HTR-8/SVneo (cell line): ENCODE measurements at regions not wholly inside any gene's neighbourhood (a gene's known extent, or its start where the extent isn't known, plus 50 kb on each side); places are given as distances from the start of the nearest gene placed in this dataset.
"Not testable (repeated sequence)": the region's sequence is repeated elsewhere in the genome, so short reads cannot be mapped to it uniquely, and the experiment has no call there.

ENCODE experiments used
- DNase-seq: peaks from one replicate; pipeline ENCODE4 v3.0.0; 2011; ENCODE audit warnings: low spot score, mixed read lengths; ENCODE audit not compliant: insufficient read length
- FAIRE-seq: peaks from 2 replicates; lab custom pipeline; 2011; peaks lifted over from hg19 to GRCh38; lab: Jason Lieb, UNC

DNA sequence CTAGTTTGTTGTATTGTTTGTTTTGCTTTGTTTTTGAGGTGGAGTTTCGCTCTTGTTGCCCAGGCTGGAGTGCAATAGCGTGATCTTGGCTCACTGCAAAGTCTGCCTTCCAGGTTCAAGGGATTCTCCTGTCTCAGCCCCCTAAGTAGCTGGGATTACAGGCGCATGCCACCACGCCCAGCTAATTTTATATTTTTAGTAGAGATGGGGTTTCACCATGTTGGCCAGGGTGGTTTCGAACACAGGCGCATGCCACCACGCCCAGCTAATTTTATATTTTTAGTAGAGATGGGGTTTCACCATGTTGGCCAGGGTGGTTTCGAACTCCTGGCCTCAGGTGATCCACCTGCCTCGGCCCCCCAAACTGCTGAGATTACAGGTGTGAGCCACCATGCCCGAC is 85.4 kb upstream of the SGK1 start:
- not testable (repeated sequence) for FAIRE-seq, DNase-seq

DNA sequence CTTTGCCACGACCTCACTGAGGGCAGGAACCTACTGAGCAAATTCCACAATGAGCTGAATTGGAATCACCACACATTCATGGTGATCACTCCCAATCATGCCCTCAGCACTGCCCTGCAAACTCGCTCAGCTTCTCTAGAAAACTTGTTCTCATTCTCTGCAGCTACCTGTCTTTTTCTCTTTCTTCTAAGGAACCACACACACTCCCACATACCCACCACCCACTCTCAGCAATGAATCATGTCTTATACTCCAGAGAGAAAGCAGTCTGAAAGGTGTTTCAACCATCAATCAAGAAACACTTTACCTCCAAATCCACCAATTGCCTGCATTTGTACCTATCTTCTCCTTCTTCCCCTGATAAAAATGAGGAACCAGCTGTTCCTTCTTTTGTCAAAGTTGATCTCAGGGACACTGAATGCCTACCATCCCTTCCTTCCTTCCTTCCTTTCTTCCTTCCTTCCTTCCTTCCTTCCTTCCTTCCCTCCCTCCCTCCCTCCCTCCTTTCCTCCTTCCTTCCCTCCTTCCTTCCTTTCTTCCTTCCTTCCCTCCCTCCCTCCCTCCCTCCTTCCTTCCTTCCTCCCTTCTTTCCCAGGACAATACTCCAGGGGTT is 84.6 kb upstream of the SGK1 start:
- no peak for DNase-seq
- no peak for FAIRE-seq

DNA sequence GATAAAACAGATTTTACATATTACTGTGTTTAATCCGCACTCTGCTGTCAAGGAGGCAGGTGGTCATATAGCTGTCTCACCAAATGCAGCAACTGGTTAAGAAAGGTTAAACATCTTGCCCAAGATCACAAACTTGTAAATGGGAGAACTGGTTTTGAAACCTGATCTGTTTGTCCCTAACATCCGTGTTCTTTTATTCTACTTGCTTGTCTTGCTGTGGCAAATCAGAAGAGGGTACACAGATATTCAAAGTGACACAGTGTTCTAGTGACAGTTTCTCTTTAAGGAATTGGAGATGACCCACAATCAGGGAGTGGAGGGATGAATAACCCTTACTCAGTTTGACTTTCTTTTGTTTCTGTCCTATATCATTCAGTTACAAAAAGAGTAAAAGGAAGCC is 83.0 kb upstream of the SGK1 start:
- no peak for DNase-seq
- no peak for FAIRE-seq

DNA sequence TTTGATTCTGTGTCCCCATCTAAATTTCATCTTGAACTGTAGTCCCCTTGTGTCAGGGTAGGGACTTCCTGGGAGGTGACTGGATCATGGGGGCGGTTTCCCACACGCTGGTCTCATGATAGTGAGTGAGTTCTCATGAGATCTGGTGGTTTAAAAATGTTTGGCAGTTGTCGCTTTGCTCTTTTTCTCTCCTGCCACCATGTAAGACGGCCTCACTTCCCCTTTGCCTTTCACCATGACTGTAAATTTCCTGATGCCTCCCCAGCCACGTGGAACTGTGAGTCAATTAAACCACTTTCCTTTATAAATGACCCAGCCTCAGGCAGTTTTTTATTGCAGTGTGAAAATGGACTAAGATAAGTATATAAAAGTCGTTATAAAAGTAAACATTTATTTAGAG is 80.5 kb upstream of the SGK1 start:
- FAIRE-seq (no peak), DNase-seq (no peak)

DNA sequence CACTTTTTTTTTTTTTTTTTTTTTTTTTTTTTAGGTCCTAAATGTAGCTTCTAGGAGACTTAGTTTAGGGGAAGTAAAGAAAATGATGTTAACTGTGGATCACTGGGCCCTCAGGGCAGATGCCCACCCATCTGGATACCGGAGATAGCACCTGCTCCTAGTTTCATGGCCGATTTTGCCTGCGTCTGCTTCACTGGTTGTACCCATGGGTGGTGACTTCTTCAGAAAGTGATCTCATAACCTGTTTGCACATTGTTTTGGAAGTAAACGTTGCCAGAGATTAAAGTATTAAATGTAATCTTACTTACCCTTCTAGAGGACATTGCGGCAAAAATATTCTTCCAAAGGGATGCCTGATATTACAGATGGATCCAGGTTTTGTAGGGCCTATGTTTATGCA is 79.8 kb upstream of the SGK1 start:
- DNase-seq (no peak), FAIRE-seq (no peak)

DNA sequence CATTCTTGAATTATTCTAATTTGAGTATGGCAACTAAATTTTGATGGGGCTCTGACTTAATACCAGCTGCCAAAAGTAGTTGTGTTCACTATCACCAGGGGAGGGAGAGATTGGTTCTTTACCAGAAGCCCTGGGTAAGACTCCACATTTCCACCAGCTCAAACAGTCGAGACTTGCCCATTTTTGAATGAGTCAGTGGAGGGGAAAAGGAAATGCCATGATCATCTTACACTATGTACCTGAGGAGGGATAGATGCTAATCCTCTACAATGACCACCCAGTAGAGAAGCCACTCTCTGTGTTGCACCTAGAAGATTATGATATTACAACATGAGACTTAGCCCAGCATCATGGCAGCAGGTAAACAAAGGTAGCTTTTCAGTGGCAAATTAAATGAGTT is 77.0 kb upstream of the SGK1 start:
- no peak for DNase-seq
- FAIRE-seq, result no peak

DNA sequence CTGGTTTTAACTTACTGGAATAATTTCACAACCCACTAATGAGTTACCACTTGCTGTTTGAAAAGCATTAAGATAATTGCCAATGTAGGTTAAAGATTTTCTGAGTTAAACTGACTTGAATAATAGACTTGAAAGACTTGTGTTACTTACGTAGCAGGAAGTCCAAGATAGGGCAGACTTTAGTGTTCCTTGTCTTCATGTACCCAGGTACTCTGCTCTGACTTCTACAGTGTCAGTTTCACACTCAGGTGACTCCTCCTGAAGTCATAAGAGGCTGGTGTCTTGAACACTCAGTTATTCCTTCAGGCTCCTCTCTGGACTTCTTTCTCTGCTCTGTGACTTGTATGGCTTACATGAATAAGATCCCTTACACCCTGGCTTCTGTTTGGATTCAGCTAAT is 76.3 kb upstream of the SGK1 start:
- DNase-seq (no peak), FAIRE-seq (no peak)

DNA sequence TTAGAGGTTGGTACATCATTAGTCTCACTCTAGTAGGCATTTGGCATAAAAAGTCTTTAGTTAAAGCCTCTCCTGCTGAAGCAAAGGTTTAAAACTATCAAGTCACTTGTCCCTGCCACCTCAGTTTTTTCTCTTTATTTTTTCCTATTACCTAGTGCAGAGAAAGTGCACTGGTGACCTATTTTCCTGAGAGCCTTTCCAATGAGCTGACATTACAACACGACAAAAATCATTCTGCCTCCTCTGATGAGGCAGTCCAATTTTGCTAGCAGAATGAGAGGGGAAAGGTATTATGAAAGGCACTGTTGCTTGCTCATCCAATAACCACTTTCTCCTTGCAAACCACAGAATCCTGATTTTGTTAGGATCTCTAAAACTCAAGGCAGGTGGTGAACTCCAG is 73.3 kb upstream of the SGK1 start:
- DNase-seq (no peak), FAIRE-seq (no peak)

DNA sequence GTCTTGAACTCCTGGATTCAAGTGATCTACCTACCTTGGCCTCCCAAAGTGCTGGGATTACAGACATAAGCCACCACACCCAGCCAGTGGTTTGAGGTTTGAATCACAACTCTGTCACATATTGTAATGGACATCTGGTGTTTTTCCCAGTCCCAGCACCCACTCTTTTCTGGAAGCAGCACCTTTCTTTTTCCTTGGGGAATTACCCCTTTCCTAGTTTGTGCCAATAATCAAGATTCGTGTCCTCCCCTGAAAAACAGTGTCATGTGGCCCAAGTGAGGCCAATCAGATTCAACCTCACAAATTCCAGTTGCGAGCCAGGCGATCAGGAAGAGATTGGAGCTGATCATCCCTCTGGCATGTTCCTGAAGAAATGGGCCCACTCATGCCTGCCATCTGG is 71.7 kb upstream of the SGK1 start:
- DNase-seq, result no peak

DNA sequence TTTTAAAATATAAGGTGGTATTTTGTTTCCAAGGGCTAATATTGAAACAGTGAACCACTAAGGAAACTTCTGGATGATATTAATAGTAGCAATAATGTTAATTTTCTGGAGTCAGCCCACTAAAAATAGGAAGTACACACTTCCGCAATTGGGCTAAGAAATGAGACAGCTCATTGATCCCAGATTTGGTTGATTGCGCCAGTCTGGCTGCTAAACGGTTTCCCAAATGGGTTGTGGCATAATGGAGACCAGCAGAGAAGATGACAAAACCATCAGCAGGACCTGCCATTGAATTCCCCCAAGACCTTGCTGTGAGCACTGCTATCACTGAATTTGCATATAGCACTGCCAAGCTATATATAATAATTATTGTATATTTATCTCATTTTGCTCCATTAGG is 71.2 kb upstream of the SGK1 start:
- DNase-seq (no peak), FAIRE-seq (no peak)

More for the DNA sequence above, 71.7 kb upstream of the SGK1 start:
- no peak for FAIRE-seq

DNA sequence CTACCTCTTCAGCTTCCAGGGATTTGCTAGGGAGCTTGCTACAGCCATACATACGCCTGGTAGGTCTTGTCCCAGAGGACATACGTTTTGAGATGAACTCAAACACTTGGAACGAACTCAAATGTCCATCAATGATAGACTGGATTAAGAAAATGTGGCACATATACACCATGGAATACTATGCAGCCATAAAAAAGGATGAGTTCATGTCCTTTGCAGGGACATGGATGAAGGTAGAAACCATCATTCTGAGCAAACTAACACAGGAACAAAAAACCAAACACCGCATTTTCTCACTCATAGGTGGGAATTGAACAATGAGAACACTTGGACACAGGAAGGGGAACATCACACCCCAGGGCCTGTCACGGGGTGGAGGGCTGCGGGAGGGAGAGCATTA is 68.6 kb upstream of the SGK1 start:
- DNase-seq, FAIRE-seq: not testable (repeated sequence)

DNA sequence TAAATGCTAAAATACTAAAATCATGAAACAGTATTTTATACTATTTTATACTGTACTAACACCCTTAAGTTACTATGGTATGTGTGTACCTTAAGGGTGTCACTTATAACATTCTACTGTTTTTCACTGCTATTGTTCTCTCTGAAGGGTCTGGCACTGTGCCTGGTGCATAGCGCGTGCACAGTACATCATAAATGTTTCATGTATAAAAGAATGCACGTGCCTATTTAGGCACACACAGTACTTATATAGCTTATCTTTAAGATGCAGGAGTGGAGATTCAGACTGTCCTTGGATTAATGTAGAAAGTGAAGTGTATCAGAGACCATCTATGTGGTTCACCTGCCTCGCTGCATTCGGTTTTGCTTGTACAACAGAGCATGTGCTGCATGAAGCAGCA is 64.0 kb upstream of the SGK1 start:
- DNase-seq, result no peak
- no peak for FAIRE-seq

DNA sequence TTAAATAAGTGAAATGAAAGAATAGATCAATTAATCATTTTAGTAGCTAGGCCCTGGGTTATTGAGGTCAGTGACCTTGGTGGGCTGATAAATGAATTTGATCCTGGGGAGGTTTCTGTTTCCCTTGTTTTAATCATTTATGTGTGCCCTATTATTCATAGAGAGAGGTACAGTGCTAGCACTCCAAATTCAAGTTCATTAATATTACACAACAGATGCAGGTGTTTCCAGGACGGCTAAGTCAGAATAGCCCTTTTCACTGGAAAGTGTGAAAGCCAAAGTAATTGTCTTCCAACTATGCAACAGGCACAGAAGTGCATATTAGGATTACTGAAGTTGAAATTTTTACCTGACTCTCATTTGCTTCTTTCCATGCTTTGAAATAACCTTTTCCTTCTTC is 61.7 kb upstream of the SGK1 start:
- DNase-seq, result no peak
- no peak for FAIRE-seq

DNA sequence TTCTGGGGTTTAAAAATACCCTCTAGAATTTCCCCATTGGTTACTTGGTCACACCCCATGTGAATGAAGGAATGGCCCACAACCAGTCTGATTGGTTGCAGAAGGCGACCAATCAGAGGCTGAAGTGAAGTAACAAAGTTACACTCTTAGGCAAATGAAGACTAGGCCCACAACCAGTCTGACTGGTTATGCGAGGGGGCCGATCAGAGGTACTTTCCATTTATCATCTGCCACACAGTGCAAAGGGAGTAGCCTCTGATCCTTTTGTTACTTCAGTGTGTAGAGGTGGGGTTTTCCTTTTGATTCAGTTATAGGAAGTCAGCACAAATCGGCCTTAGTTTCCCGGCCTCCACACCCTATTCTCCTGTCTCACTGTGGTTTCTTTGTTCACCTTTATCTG is 61.2 kb upstream of the SGK1 start:
- DNase-seq (no peak), FAIRE-seq (no peak)

DNA sequence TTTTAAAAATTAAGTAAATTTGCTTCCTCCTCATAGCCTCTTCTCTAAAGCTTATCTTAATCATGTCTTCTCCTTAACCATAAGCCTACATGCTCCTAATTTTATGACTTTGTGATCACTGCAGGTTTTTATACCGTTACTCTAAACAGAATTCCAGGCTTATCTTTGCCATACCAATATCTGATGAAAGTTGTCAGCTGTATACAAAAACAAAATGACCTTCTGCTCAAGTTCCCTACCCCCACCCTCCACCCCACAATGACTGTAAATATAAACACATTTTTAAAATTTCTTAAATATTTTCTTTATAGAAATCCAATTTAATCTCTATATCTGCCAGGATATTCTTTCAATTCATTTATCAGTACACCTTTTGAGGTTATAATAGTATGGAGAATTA is 60.5 kb upstream of the SGK1 start:
- no peak for FAIRE-seq
- no peak for DNase-seq

DNA sequence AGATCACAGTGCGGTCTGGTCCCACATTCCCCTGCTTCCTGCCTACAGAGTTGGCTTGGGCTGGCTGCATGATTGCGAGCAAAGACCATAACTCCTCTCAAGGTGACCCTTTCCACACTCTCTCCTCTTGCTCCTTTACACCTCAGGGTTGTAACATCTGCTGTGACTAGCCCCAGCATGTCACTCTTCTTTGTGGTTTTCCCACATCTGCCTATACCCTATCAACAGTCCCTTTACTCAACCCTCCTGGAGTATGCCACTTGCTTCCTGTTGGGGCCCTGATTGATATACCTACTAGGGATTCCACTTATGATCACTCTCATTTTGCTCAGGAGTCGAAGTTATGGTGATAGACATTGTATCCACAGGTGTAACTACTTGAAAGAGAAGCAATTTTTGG is 58.9 kb upstream of the SGK1 start:
- FAIRE-seq, result no peak
- no peak for DNase-seq

DNA sequence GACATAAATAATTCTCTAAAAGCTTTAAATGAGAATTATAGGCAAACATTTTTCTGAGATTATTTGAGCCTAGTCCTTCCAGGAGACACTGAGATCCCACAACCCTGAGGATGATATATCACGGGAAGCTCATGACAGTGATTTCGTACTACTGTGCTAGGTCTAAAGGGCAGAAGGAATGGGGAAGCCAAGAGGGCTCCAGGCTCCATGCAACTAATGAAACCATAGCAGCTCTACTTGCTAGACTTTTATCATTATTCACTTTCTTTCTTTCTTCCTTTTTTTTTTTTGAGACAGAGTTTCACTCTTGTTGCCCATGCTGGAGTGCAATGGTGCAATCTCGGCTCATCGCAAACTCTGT is 57.3 kb upstream of the SGK1 start:
- DNase-seq (no peak), FAIRE-seq (no peak)

DNA sequence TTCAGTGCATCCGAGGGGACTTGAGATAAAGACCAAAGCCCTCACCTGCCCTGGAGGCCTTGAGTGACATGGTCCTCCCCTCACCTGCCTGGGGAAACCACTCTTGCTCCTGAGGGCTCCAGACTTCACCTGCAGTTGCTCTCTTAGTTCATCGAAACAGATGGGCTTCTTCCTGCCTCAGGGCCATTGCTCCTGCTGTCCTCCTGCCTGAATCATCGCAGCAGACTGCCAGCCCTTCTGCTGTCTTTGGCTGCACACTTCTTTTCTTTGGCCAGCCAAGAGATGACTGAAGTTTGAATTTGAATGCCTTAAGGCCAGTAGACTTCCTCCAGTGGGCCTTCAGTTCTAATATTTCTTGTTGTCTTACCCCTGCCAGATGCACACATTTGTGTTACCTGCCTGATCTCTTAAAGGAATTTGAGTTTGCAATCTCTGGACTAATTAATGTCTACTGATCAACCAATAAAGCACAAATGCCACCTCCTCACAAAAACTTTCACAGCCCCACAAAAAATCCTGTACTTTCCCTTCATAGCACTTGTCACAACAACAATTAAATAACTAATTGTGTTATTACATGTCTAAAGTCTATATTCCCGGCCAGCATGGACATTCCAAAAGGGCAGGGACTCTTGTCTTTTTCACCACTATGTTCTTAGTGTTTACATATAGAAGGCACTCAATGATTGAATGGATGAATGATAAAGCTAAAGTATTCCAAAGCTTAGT is 56.7 kb upstream of the SGK1 start:
- DNase-seq (no peak), FAIRE-seq (no peak)

DNA sequence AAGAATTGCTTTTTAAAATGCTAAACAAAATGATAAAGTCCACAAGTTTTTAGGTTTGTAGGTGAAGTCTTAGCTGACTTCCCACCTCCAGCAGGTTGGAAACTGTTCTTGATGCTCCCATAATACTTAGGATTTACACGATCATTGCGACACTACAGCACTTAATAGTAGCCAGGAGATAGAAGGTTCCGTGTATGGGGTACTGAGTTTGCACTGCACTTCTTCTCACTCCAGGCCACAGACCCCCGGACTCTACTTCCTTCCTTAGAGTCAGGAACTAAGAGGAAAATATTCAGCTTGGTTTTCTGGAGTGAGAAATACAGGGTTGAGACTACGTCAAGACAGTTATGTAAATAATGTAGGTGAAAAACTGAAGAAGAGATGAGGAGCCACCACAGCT is 56.1 kb upstream of the SGK1 start:
- FAIRE-seq (no peak), DNase-seq (no peak)

DNA sequence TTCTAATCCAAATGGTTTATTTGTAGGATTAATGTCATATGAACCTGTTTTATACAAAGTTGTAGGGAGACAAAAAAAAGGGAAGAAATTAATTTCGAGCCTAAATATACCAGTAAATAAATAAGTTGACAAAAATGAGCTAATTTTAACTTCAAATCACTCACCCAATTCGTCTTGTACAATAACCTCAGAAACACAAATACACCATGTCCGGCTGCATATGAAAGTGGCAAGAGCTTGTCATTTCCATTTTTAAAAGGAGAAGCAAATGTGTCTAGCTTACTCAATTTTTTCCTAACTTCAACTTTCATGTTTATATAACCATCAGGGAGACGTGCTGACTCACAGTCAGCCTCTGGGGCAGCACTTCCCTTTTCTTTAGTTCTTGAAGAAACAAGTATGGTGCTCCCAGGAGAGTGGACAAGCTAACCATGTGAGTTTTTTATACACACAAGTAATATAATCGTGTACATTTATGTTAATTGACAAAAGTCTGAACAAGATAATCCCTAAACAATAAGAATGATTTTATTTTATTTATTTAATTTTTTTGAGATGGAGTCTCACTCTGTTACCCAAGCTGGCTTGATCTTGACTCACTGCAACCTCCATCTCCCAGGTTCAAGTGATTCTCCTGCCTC is 55.5 kb upstream of the SGK1 start:
- no peak for FAIRE-seq
- peak; percentile 29 for DNase-seq

DNA sequence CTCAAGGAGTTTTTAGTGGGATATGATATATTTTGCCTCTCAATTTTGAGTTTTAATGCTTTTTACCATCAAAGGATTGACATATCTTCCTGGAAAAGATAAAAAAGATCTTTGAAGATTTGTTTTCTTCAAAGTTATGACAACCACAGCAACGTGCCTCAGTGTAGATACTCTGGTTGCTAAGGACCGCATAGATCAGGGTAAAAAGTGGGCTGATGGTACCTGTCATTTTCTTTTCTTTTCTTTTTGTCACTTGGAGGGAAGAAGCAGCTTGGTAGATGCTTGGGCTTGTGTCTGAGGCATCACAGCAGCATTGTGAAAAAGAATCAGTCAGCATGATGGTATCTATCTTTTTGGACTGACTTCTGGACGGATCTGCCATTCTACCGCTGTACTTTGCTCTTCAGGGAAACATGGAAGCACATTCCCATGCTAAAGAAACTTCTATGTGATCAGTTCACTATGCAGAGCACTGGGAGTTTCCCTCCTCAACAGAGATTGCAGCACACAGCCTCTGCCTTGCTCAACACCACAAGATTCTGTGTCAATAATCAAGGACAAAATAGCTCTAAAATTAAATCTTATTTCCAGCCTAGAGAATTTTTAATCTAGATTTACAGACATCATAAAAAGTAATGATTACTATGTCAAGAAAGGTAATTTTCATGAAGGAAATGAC is 54.8 kb upstream of the SGK1 start:
- no peak for FAIRE-seq

More for the DNA sequence above, 54.8 kb upstream of the SGK1 start:
- DNase-seq, result no peak
